Hepatocyte (in vitro differentiated cells): ENCODE measurements at regions not wholly inside any gene's neighbourhood (a gene's known extent, or its start where the extent isn't known, plus 50 kb on each side); places are given as distances from the start of the nearest gene placed in this dataset.

ENCODE experiments used
- DNase-seq: peaks from one replicate; pipeline ENCODE4 v3.0.0-alpha.2; 2016; ENCODE audit warnings: low spot score
- H2AFZ ChIP-seq: fragments of 200-600 bp; sonication (generic); 2 replicates; pipeline ENCODE4 v1.6.0; 2016; ENCODE audit warnings: antibody characterized with exemption, mild to moderate bottlenecking
- H3K27ac ChIP-seq: fragments of 200-600 bp; sonication (generic); 2 replicates; pipeline ENCODE4 v1.5.1; 2016; ENCODE audit warnings: mild to moderate bottlenecking
- H3K27me3 ChIP-seq: fragments of 200-600 bp; sonication (generic); 2 replicates; pipeline ENCODE4 v1.6.1; 2016
- H3K36me3 ChIP-seq: fragments of 200-600 bp; sonication (generic); replicated peaks from 2 replicates; pipeline ENCODE4 v1.5.1; 2016; ENCODE audit warnings: low read depth; ENCODE audit not compliant: insufficient read depth
- H3K4me1 ChIP-seq: fragments of 200-600 bp; sonication (generic); 2 replicates; pipeline ENCODE4 v1.5.1; 2016; ENCODE audit warnings: mild to moderate bottlenecking, moderate library complexity; ENCODE audit not compliant: insufficient read depth
- H3K4me2 ChIP-seq: fragments of 200-600 bp; sonication (generic); 2 replicates; pipeline ENCODE4 v1.6.0; 2016
- H3K4me3 ChIP-seq: fragments of 200-600 bp; sonication (generic); 2 replicates; pipeline ENCODE4 v1.5.1; 2016; ENCODE audit warnings: mild to moderate bottlenecking
- H3K79me2 ChIP-seq: fragments of 200-600 bp; sonication (generic); 2 replicates; pipeline ENCODE4 v1.6.0; 2017; ENCODE audit warnings: mild to moderate bottlenecking
- H3K9me2 ChIP-seq: fragments of 200-600 bp; sonication (generic); replicated peaks from 2 replicates; pipeline ENCODE4 v1.6.0; 2017; ENCODE audit warnings: mild to moderate bottlenecking; ENCODE audit not compliant: insufficient read depth
- H3K9me3 ChIP-seq: fragments of 200-600 bp; sonication (generic); 2 replicates; pipeline ENCODE4 v1.5.1; 2016; ENCODE audit warnings: low read depth, mild to moderate bottlenecking
- H4K20me1 ChIP-seq: fragments of 200-600 bp; sonication (generic); 2 replicates; pipeline ENCODE4 v1.6.0; 2016; ENCODE audit warnings: mild to moderate bottlenecking; ENCODE audit not compliant: insufficient read depth, poor library complexity, severe bottlenecking
- EZH2 ChIP-seq: fragments of 200-600 bp; sonication (generic); IDR thresholded peaks from 2 replicates; pipeline ENCODE4 v1.6.1; 2016; ENCODE audit warnings: antibody characterized with exemption, mild to moderate bottlenecking, borderline replicate concordance
- EZH2phosphoT487 ChIP-seq: fragments of 200-600 bp; sonication (generic); IDR thresholded peaks from one replicate; pipeline ENCODE4 v1.6.1; 2018; ENCODE audit warnings: antibody characterized with exemption, mild to moderate bottlenecking, low read depth, moderate library complexity; ENCODE audit not compliant: unreplicated experiment, severe bottlenecking
- WGBS: methylation state at CpG from one replicate; pipeline ENCODE4 v1.1.6; 2016; ENCODE audit warnings: low lambda C conversion rate; ENCODE audit errors: missing lambda C conversion rate; 5-methylcytosine and 5-hydroxymethylcytosine counted together
- TF ChIP-seq, protein P1 (sequence below): fragments of 200-600 bp; sonication (generic); IDR thresholded peaks from 2 replicates; pipeline ENCODE4 v1.5.1; 2016; ENCODE audit warnings: antibody characterized with exemption, mild to moderate bottlenecking; ENCODE audit not compliant: poor library complexity

DNA sequence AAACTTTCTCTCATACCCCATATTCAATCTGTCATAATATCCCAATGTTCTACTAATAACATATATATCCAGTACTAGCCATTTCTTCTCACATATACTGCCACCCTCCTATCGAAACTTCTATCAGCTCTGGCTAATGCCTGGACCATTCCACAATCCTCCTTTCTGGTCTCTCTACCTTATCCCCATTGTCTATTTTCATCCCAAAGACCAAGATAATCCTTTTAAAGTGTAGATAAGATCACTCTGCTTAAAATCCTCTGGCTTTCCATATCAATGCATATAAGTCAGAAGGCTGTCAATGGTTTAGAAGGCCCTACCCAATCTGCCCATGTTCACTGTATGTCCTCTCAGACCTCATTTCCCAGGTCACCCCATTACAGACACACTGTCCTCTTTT is 229.6 kb downstream of the ZEB2 start:
- Histone ChIP-seq H3K4me3 (no peak overlapping the region), H3K4me1 (no peaks in the 10 kb centered on the region), H3K9me3 (no peaks in the 10 kb centered on the region), H3K9me2 (no peaks in the 10 kb centered on the region), H2AFZ (no peak overlapping the region), H3K79me2 (no peaks in the 10 kb centered on the region), H3K27ac (no peak overlapping the region), H3K4me2 (no peak overlapping the region), H3K27me3 (no peaks in the 10 kb centered on the region), H3K36me3 (no peaks in the 10 kb centered on the region), H4K20me1 (no peaks in the 10 kb centered on the region)
- WGBS = 80% methylated on average over 1 of the region's 1 CpG
- TF ChIP-seq EZH2phosphoT487 = no peak
- TF ChIP-seq EZH2 = no peak
- TF ChIP-seq, protein P1, sequence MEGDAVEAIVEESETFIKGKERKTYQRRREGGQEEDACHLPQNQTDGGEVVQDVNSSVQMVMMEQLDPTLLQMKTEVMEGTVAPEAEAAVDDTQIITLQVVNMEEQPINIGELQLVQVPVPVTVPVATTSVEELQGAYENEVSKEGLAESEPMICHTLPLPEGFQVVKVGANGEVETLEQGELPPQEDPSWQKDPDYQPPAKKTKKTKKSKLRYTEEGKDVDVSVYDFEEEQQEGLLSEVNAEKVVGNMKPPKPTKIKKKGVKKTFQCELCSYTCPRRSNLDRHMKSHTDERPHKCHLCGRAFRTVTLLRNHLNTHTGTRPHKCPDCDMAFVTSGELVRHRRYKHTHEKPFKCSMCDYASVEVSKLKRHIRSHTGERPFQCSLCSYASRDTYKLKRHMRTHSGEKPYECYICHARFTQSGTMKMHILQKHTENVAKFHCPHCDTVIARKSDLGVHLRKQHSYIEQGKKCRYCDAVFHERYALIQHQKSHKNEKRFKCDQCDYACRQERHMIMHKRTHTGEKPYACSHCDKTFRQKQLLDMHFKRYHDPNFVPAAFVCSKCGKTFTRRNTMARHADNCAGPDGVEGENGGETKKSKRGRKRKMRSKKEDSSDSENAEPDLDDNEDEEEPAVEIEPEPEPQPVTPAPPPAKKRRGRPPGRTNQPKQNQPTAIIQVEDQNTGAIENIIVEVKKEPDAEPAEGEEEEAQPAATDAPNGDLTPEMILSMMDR = no peak
- DNase-seq = no peak

DNA sequence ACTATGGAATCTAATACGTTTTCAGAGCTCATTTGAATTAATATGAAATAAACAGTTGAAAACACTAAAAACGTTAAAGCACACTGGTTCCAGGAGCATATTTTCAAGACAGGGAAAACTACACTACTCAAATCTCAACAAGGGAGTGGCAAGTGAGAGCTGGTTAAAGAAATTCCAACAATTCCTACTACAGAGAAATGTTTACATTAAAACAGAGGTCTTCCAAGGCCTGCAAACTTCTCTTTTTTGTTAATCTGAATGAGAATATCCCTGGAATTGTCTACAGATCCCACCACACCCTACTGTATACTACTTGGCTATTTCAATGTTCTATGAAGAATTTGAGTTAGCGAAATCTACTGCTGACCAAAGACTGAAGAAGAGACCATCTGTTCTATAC is 231.5 kb downstream of the ZEB2 start:
- no peaks in the 10 kb centered on the region for H3K79me2 ChIP-seq
- no peaks in the 10 kb centered on the region for H3K9me2 ChIP-seq
- no peaks in the 10 kb centered on the region for H3K36me3 ChIP-seq
- no peaks in the 10 kb centered on the region for H3K9me3 ChIP-seq
- no peak overlapping the region for H3K4me2 ChIP-seq
- no peak overlapping the region for H3K4me3 ChIP-seq
- no peaks in the 10 kb centered on the region for H3K4me1 ChIP-seq
- H3K27ac ChIP-seq = no peak overlapping the region
- TF ChIP-seq EZH2phosphoT487 = no peak
- TF ChIP-seq EZH2 = no peak
- TF ChIP-seq, protein P1 = no peak
- H4K20me1 ChIP-seq = no peaks in the 10 kb centered on the region
- 68% methylated on average over 3 of the region's 3 CpGs for WGBS
- no peaks in the 10 kb centered on the region for H3K27me3 ChIP-seq
- no peak overlapping the region for H2AFZ ChIP-seq
- no peak for DNase-seq

DNA sequence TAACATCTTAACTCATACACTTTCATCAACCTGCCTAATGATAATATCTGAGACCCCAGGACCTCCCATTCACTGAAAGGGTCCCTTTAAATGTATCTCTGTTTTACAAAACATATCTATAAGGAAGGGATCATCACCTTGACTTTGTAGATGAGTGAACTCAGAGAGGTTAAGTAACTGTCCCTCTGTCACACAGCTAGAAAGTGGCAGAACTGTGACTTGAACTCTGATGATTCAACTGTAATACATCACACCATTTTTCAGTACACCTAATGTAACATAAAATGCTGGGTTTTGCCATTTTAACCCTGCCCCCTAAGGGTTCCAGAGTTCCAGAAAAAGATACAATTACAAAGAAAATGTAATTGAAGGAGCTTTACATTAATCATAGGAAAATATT is 234.6 kb downstream of the ZEB2 start:
- Histone ChIP-seq H3K27me3 (no peaks in the 10 kb centered on the region), H3K4me3 (no peak overlapping the region), H3K79me2 (no peaks in the 10 kb centered on the region), H4K20me1 (no peaks in the 10 kb centered on the region), H3K9me2 (no peaks in the 10 kb centered on the region), H2AFZ (no peak overlapping the region), H3K36me3 (no peaks in the 10 kb centered on the region), H3K9me3 (no peaks in the 10 kb centered on the region), H3K27ac (no peak overlapping the region), H3K4me1 (no peaks in the 10 kb centered on the region), H3K4me2 (no peak overlapping the region)
- DNase-seq = no peak
- no peak for TF ChIP-seq EZH2
- TF ChIP-seq EZH2phosphoT487 = no peak
- TF ChIP-seq, protein P1 = no peak

DNA sequence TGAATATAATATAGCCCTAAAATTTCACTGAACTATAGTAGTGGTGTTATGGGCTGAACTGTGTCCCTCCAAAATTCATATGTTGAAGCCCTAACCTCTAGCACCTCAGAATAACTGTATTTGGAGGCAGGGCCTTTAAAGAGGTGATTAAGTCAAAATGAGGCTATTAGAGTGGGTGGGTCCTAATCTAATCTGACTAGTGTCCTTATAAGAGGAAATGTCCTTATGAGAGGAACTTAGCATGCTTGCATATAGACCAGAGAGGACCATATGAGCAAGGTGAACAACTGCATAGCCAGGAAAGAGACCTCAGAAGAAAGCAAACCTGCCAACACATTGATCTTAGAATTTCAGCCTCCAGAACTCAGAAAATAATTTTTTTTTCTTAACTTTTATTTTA is 238.4 kb downstream of the ZEB2 start:
- TF ChIP-seq EZH2phosphoT487 = no peak
- TF ChIP-seq, protein P1 = no peak
- no peak for TF ChIP-seq EZH2
- Histone ChIP-seq H3K4me2 (no peak overlapping the region), H3K4me1 (no peaks in the 10 kb centered on the region), H3K27me3 (no peaks in the 10 kb centered on the region), H2AFZ (no peak overlapping the region), H3K79me2 (no peaks in the 10 kb centered on the region), H4K20me1 (no peaks in the 10 kb centered on the region), H3K4me3 (no peak overlapping the region), H3K9me3 (no peaks in the 10 kb centered on the region), H3K27ac (no peak overlapping the region), H3K36me3 (no peaks in the 10 kb centered on the region), H3K9me2 (no peaks in the 10 kb centered on the region)
- no peak for DNase-seq
